CD14-positive monocyte (primary cell): ENCODE measurements at regions not wholly inside any gene's neighbourhood (a gene's known extent, or its start where the extent isn't known, plus 50 kb on each side); places are given as distances from the start of the nearest gene placed in this dataset.
"Not testable (repeated sequence)": the region's sequence is repeated elsewhere in the genome, so short reads cannot be mapped to it uniquely, and the experiment has no call there.

ENCODE experiments used
- DNase-seq, 3 donors: peaks; one replicate each; pipeline ENCODE4 v3.0.0-alpha.2; 2011 to 2022
- H2AFZ ChIP-seq: 2 replicates; pipeline ENCODE4 v1.6.0; 2012; ENCODE audit warnings: mild to moderate bottlenecking, low read depth, low read length, inconsistent platforms; ENCODE audit not compliant: insufficient read depth, poor library complexity, severe bottlenecking
- H3K27ac ChIP-seq, 2 donors: 1 replicate in 1 of 2; 2 replicates in 1 of 2; pipeline ENCODE4 v1.5.1; 2012 to 2013; ENCODE audit warnings: low read length in 2 of 2, control low read depth in 1 of 2, inconsistent platforms in 1 of 2, low read depth in 1 of 2, mild to moderate bottlenecking in 1 of 2
- H3K27me3 ChIP-seq, 2 donors: one replicate each; pipeline versions ENCODE4 v1.6.0 to v1.6.1; 2011 to 2013; ENCODE audit warnings: low read length in 2 of 2; ENCODE audit not compliant: control insufficient read depth in 2 of 2, insufficient read depth in 2 of 2
- H3K36me3 ChIP-seq, 2 donors: replicated peaks in 1 of 2; 1 replicate in 1 of 2; 2 replicates in 1 of 2; pipeline versions ENCODE4 v1.5.1 to v1.6.1; 2012 to 2013; ENCODE audit warnings: low read length in 2 of 2, control low read depth in 1 of 2, inconsistent platforms in 1 of 2, mild to moderate bottlenecking in 1 of 2; ENCODE audit not compliant: insufficient read depth in 2 of 2, control insufficient read depth in 1 of 2
- H3K4me1 ChIP-seq, 2 donors: 1 replicate in 1 of 2; 2 replicates in 1 of 2; pipeline versions ENCODE4 v1.5.1 to v1.6.1; 2012 to 2013; ENCODE audit warnings: low read length in 2 of 2, control low read depth in 1 of 2, inconsistent platforms in 1 of 2, mild to moderate bottlenecking in 1 of 2, moderate library complexity in 1 of 2; ENCODE audit not compliant: insufficient read depth in 2 of 2, control insufficient read depth in 1 of 2
- H3K4me2 ChIP-seq: replicated peaks from 2 replicates; pipeline ENCODE3; 2012; ENCODE audit warnings: low read length, moderate library complexity, mild to moderate bottlenecking; ENCODE audit not compliant: poor library complexity, severe bottlenecking; ENCODE audit errors: extremely low read depth
- H3K4me3 ChIP-seq, 3 experiments: fragments of 200-600 bp in 1 of 3; sonication (generic) in 1 of 3; replicated peaks in 1 of 3; 1 replicate in 2 of 3; 2 replicates in 1 of 3; pipeline ENCODE4 v1.5.1; 2011 to 2013; ENCODE audit warnings: low read length in 3 of 3, mild to moderate bottlenecking in 3 of 3, control low read depth in 2 of 3, low read depth in 2 of 3, inconsistent platforms in 1 of 3, moderate library complexity in 1 of 3
- H3K79me2 ChIP-seq: 2 replicates; pipeline ENCODE4 v1.6.0; 2012; ENCODE audit warnings: mild to moderate bottlenecking, control low read depth, inconsistent platforms, low read length, moderate library complexity; ENCODE audit not compliant: insufficient read depth
- H3K9ac ChIP-seq: 2 replicates; pipeline ENCODE4 v1.6.0; 2017; ENCODE audit warnings: low read length, mild to moderate bottlenecking; ENCODE audit not compliant: insufficient read depth, poor library complexity, severe bottlenecking
- H3K9me3 ChIP-seq, 2 donors: replicated peaks in 1 of 2; 1 replicate in 1 of 2; 2 replicates in 1 of 2; pipeline versions ENCODE4 v1.5.1 to v1.6.1; 2012 to 2013; ENCODE audit warnings: low read length in 2 of 2, control low read depth in 1 of 2; ENCODE audit not compliant: control insufficient read depth in 1 of 2, insufficient read depth in 1 of 2
- H4K20me1 ChIP-seq: 2 replicates; pipeline ENCODE4 v1.6.0; 2012; ENCODE audit warnings: mild to moderate bottlenecking, low read length, control low read depth, moderate library complexity; ENCODE audit not compliant: insufficient read depth
- H3K27ac Mint-ChIP-seq, 7 donors: one replicate each; pipeline ENCODE4 v1.8.0; 2020; ENCODE audit warnings: mild to moderate bottlenecking in 7 of 7, mixed read lengths in 7 of 7, moderate library complexity in 6 of 7, inconsistent platforms in 2 of 7
- H3K27me3 Mint-ChIP-seq, 3 donors: one replicate each; pipeline ENCODE4 v1.8.0; 2021 to 2022; ENCODE audit warnings: low read depth in 3 of 3, mild to moderate bottlenecking in 3 of 3, mixed read lengths in 3 of 3, moderate library complexity in 3 of 3, inconsistent platforms in 1 of 3
- H3K36me3 Mint-ChIP-seq, 2 donors: one replicate each; pipeline ENCODE4 v1.8.0; 2020; ENCODE audit warnings: mixed read lengths in 2 of 2, inconsistent platforms in 1 of 2, mild to moderate bottlenecking in 1 of 2
- H3K4me1 Mint-ChIP-seq: one replicate; pipeline ENCODE4 v1.8.0; 2020; ENCODE audit warnings: mild to moderate bottlenecking, mixed read lengths
- H3K4me3 Mint-ChIP-seq, 2 donors: one replicate each; pipeline ENCODE4 v1.8.0; 2020; ENCODE audit warnings: mild to moderate bottlenecking in 2 of 2, mixed read lengths in 2 of 2, moderate library complexity in 1 of 2
- H3K9me3 Mint-ChIP-seq, 7 donors: one replicate each; pipeline ENCODE4 v1.8.0; 2020 to 2022; ENCODE audit warnings: mixed read lengths in 7 of 7, mild to moderate bottlenecking in 6 of 7, moderate library complexity in 6 of 7, inconsistent platforms in 2 of 7
- WGBS: methylation state at CpG from one replicate; pipeline ENCODE4 v1.1.5; 2013; ENCODE audit warnings: missing lambda C conversion rate; ENCODE audit not compliant: insufficient coverage; 5-methylcytosine and 5-hydroxymethylcytosine counted together
- intact Hi-C, 2 donors: fragments of 100-400 bp; cut with micrococcal nuclease; formaldehyde crosslinking; loops; one replicate each; pipeline versions ENCODE4 v1.15.0 to v1.15.1; 2023

DNA sequence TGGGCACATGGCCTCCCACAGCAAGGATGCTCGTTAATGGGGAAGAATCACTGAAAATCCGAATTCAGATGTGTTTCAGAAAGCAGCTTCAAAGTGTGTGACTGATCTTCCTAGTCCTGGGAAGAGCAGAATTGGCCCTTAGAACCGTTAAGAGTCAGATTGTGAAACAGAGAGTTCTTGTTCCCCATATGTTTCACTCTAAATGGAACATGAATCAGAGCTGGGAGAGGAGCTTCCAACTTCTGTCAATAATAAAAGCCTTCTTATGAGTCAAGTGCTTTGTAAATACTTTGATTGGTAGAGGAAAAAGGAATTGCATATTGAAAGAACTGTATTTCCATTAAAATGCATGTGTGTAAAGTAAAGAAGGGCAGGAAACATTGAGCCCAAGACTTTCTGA, 256.1 kb upstream of the PLGLB1 start:
- intact Hi-C loops, H3K4me1 Mint-ChIP-seq: not testable (repeated sequence)
- no CpG with 5 or more reads among the region's 3 CpGs for WGBS

DNA sequence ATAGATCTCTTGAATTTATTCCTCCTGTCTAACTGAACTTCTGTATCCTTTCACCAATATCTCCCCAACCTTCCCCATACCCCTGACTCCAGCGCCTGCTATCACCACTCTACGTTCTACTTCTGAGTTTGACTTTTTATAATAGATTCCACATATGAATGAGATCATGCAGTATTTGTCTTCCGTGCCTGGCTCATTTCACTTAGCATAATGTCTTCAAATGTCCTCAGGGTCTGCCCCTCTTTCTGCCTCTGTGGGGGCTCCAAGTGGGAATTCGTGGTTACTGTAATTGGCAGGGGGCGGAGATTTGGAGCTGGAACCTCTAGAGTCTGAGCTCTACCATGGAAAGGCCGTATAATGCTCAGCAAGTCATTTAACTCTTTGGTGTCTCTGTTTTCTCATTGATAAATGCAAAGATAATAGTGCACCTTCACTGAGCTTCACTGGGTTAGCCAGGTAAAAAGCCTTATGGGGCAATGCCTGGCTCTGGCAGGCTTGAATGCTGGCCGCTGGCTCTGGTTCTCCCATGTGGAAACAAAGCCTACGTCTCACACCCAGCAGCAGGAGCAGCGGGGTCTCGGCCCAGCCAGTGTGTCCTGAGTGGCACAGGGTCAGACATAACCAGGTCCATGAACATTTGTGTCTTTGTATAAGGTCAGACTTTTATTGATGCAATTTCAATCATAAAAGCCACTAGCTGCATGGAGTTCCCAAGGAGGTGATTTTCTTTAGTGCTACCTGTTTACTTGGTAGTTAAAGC, 259.1 kb upstream of the PLGLB1 start:
- H3K9me3 Mint-ChIP-seq, H3K36me3 Mint-ChIP-seq, H3K4me1 Mint-ChIP-seq, H3K9me3 ChIP-seq, H3K27me3 ChIP-seq, intact Hi-C loops, H3K4me1 ChIP-seq, H3K9ac ChIP-seq, H4K20me1 ChIP-seq, H3K36me3 ChIP-seq, H2AFZ ChIP-seq, H3K27me3 Mint-ChIP-seq, H3K4me2 ChIP-seq, DNase-seq, H3K4me3 Mint-ChIP-seq, H3K27ac ChIP-seq, H3K4me3 ChIP-seq, H3K79me2 ChIP-seq, H3K27ac Mint-ChIP-seq: not testable (repeated sequence)
- WGBS = no CpG with 5 or more reads among the region's 10 CpGs

More for the DNA sequence above, 256.1 kb upstream of the PLGLB1 start:
- not testable (repeated sequence) for H3K4me2 ChIP-seq, H3K9ac ChIP-seq, H4K20me1 ChIP-seq, H2AFZ ChIP-seq, H3K36me3 Mint-ChIP-seq, H3K27me3 ChIP-seq, H3K36me3 ChIP-seq, H3K4me3 Mint-ChIP-seq, H3K4me3 ChIP-seq, DNase-seq, H3K27me3 Mint-ChIP-seq, H3K4me1 ChIP-seq, H3K9me3 Mint-ChIP-seq, H3K9me3 ChIP-seq, H3K79me2 ChIP-seq, H3K27ac Mint-ChIP-seq, H3K27ac ChIP-seq

DNA sequence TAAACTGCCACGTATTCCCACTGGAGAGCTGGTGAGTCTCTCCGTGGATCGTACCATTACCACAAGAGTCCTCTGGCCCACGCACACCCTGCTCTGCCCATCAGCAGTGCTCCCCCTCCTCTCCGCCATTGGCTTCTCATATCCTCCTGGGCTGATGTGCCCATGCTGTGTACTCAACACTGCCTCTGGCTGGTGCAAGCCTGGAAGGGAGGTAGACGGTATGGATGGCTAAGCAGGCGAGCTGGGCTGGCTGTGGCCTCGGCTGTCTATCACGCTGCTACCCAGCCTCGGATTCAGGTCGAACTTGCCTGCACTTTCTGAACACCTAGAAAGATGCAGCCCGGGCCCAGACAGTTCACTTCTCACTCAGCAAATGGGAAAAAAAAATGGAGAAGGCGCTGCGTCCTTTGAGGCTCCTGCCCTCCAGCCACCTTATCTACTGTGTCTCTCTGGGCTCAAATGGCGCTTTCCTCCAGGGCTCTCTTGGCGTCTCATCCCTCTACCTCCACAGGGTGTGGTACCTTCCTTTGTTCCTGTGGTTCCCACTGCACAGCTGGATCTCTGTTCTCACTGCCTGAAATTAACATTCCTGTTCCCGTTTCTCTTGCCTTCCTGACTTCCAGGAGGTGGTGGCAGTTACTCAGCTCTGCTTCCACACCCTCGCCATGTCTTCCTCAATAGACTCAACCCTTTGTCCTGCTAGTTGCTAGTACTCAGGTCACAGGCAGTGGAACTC, 262.3 kb upstream of the PLGLB1 start:
- H3K4me1 ChIP-seq, H3K9me3 ChIP-seq, H3K4me3 Mint-ChIP-seq, H3K27ac Mint-ChIP-seq, H3K4me1 Mint-ChIP-seq, H4K20me1 ChIP-seq, H3K36me3 ChIP-seq, H3K27me3 ChIP-seq, H3K27ac ChIP-seq, H3K9ac ChIP-seq, H3K9me3 Mint-ChIP-seq, H2AFZ ChIP-seq, H3K27me3 Mint-ChIP-seq, H3K4me2 ChIP-seq, H3K79me2 ChIP-seq, H3K36me3 Mint-ChIP-seq, intact Hi-C loops, H3K4me3 ChIP-seq, DNase-seq: not testable (repeated sequence)
- 95% methylated on average over 6 of the region's 18 CpGs for WGBS

DNA sequence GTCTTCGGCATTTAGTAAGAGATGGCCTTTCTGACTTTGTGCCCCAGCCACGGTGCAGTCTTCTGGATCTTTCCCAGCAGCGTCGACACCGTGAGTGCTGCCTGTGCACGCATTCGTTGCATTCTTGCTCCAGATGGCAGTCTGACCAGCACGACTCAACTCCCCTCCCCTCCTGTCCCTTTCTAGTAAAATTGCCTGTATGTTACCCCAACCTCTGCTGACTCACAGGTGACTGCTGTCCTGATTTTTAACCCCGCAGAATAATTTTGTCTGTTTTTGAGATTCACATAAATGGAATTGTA, 262.8 kb upstream of the PLGLB1 start:
- H2AFZ ChIP-seq, H3K9me3 Mint-ChIP-seq, H3K36me3 ChIP-seq, H4K20me1 ChIP-seq, H3K4me2 ChIP-seq, H3K4me1 Mint-ChIP-seq, H3K27me3 ChIP-seq, H3K27me3 Mint-ChIP-seq, H3K27ac ChIP-seq, H3K27ac Mint-ChIP-seq, intact Hi-C loops, H3K4me1 ChIP-seq, H3K4me3 ChIP-seq, H3K79me2 ChIP-seq, DNase-seq, H3K4me3 Mint-ChIP-seq, H3K9ac ChIP-seq, H3K9me3 ChIP-seq, H3K36me3 Mint-ChIP-seq: not testable (repeated sequence)
- WGBS = no CpG with 5 or more reads among the region's 9 CpGs
